NT2/D1 (cell line): ENCODE measurements at regions not wholly inside any gene's neighbourhood (a gene's known extent, or its start where the extent isn't known, plus 50 kb on each side); places are given as distances from the start of the nearest gene placed in this dataset.

Experiments
- DNase-seq: peaks from one replicate; pipeline ENCODE4 v3.0.0-alpha.2; 2011; ENCODE audit warnings: low read depth, low spot score
- H3K27me3 ChIP-seq: 2 replicates; pipeline ENCODE4 v1.6.0; 2011; ENCODE audit warnings: mild to moderate bottlenecking; ENCODE audit not compliant: insufficient read length, insufficient read depth
- H3K36me3 ChIP-seq: 2 replicates; pipeline ENCODE4 v1.6.1; 2011; ENCODE audit warnings: mild to moderate bottlenecking, low read length, mixed read lengths; ENCODE audit not compliant: insufficient read depth, insufficient read length
- H3K4me1 ChIP-seq: 2 replicates; pipeline ENCODE4 v1.5.1; 2011; ENCODE audit not compliant: insufficient read depth, insufficient read length
- H3K4me3 ChIP-seq: 2 replicates; pipeline ENCODE4 v1.5.1; 2011; ENCODE audit warnings: low read depth; ENCODE audit not compliant: insufficient read length
- H3K9ac ChIP-seq: 2 replicates; pipeline ENCODE4 v1.6.0; 2011; ENCODE audit warnings: low read depth; ENCODE audit not compliant: insufficient read length
- H3K9me3 ChIP-seq: 2 replicates; pipeline ENCODE4 v1.5.1; 2011; ENCODE audit warnings: mild to moderate bottlenecking, low read length; ENCODE audit not compliant: insufficient read depth
- SUZ12 ChIP-seq: IDR thresholded peaks from 2 replicates; pipeline ENCODE4 v1.6.1; 2011; ENCODE audit not compliant: insufficient read length, insufficient read depth; ENCODE audit errors: extremely low read depth
- YY1 ChIP-seq: IDR thresholded peaks from 2 replicates; pipeline ENCODE4 v1.6.1; 2011; ENCODE audit not compliant: insufficient read length, insufficient read depth
- ZNF274 ChIP-seq: IDR thresholded peaks from 2 replicates; pipeline ENCODE4 v1.6.1; 2011; ENCODE audit warnings: mild to moderate bottlenecking, low read depth, low read length

GRCh38 chr22:47600281-47600680, 837.8 kb downstream of the TBC1D22A start:
- no peaks in the 10 kb centered on the region for H3K27me3 ChIP-seq
- TF ChIP-seq ZNF274 (no peak), SUZ12 (no peak), YY1 (no peak)
- H3K9me3 ChIP-seq = peaks cover 13% of the 10 kb centered on the region; the same call in 1 of the 2 replicates
- H3K36me3 ChIP-seq = no peaks in the 10 kb centered on the region
- no peak overlapping the region for H3K9ac ChIP-seq
- peaks cover 4% of the 10 kb centered on the region for H3K4me1 ChIP-seq
- DNase-seq = no peak
- no peak overlapping the region for H3K4me3 ChIP-seq

GRCh38 chr22:47599753-47600152, 837.3 kb downstream of the TBC1D22A start:
- Histone ChIP-seq H3K36me3 (no peaks in the 10 kb centered on the region), H3K27me3 (no peaks in the 10 kb centered on the region), H3K4me3 (no peak overlapping the region), H3K9me3 (peaks cover 13% of the 10 kb centered on the region; the same call in 1 of the 2 replicates), H3K9ac (no peak overlapping the region), H3K4me1 (peaks cover 2% of the 10 kb centered on the region)
- no peak for DNase-seq
- TF ChIP-seq SUZ12 (no peak), ZNF274 (no peak), YY1 (no peak)

GRCh38 chr22:47598864-47599263, 836.4 kb downstream of the TBC1D22A start:
- Histone ChIP-seq H3K4me3 (no peak overlapping the region), H3K27me3 (no peaks in the 10 kb centered on the region), H3K9me3 (peaks cover 13% of the 10 kb centered on the region; the same call in 1 of the 2 replicates), H3K4me1 (peaks cover 2% of the 10 kb centered on the region), H3K36me3 (no peaks in the 10 kb centered on the region), H3K9ac (no peak overlapping the region)
- no peak for DNase-seq
- no peak for TF ChIP-seq ZNF274

GRCh38 chr22:47597041-47597440, 834.6 kb downstream of the TBC1D22A start:
- H3K4me1 ChIP-seq = peaks cover 2% of the 10 kb centered on the region
- no peak for TF ChIP-seq SUZ12
- no peak for TF ChIP-seq YY1
- no peak for TF ChIP-seq ZNF274
- no peak overlapping the region for H3K9ac ChIP-seq
- no peak overlapping the region for H3K4me3 ChIP-seq
- no peaks in the 10 kb centered on the region for H3K36me3 ChIP-seq
- H3K27me3 ChIP-seq = no peaks in the 10 kb centered on the region
- DNase-seq = no peak
- H3K9me3 ChIP-seq = no peaks in the 10 kb centered on the region

GRCh38 chr22:47596176-47596690, 833.8 kb downstream of the TBC1D22A start:
- no peak for DNase-seq
- TF ChIP-seq ZNF274 (no peak), YY1 (no peak), SUZ12 (no peak)
- H3K27me3 ChIP-seq = no peaks in the 10 kb centered on the region
- H3K36me3 ChIP-seq = no peaks in the 10 kb centered on the region
- peaks cover 2% of the 10 kb centered on the region for H3K4me1 ChIP-seq
- no peaks in the 10 kb centered on the region for H3K9me3 ChIP-seq
- no peak overlapping the region for H3K9ac ChIP-seq
- H3K4me3 ChIP-seq = no peak overlapping the region

GRCh38 chr22:47594836-47595521, 832.5 kb downstream of the TBC1D22A start:
- H3K4me3 ChIP-seq = no peak overlapping the region
- no peak overlapping the region for H3K9ac ChIP-seq
- no peak for TF ChIP-seq ZNF274
- TF ChIP-seq SUZ12 = no peak
- no peak for TF ChIP-seq YY1
- no peaks in the 10 kb centered on the region for H3K9me3 ChIP-seq
- no peaks in the 10 kb centered on the region for H3K27me3 ChIP-seq
- no peak for DNase-seq
- H3K4me1 ChIP-seq = peaks cover 2% of the 10 kb centered on the region
- no peaks in the 10 kb centered on the region for H3K36me3 ChIP-seq

- H3K4me1 ChIP-seq = no peaks in the 10 kb centered on the region
- no peak for DNase-seq
- H3K9me3 ChIP-seq = no peaks in the 10 kb centered on the region
- H3K36me3 ChIP-seq = no peaks in the 10 kb centered on the region
- TF ChIP-seq SUZ12 (no peak), YY1 (no peak), ZNF274 (no peak)
- no peak overlapping the region for H3K4me3 ChIP-seq
- H3K9ac ChIP-seq = no peak overlapping the region
- H3K27me3 ChIP-seq = no peaks in the 10 kb centered on the region
These were observed 831.5 kb downstream of the TBC1D22A start for GRCh38 chr22:47593911-47594311.
